ENCODE measurements at regions not wholly inside any gene's neighbourhood (a gene's known extent, or its start where the extent isn't known, plus 50 kb on each side); places are given as distances from the start of the nearest gene placed in this dataset.

DNA sequence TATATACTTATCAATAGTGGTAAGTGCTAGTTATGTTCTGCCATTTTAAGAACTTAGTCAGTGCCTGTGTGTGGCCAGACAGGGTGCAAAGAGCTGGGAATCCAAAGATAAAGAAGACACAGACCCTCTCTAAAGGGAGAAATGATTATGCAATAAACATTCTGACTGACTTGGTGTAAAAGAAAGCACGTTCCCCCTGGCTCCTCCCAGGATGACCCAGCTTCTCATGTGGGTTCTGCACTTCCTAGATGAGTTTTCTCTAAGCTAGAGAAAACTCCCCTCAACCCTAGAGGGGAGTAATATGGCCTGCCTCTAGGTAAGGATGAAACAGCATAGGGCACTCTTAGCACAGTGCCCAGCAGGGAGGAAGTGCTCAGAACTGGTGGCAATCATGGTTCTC, 231.2 kb downstream of the VRK1 start:
- no peak overlapping the region for H3K27ac ChIP-seq
- TF ChIP-seq CTCF (conservative IDR thresholded peaks at IDR 0.05) = no peak

GRCh38 chr14:97029800-97030199, 232.6 kb downstream of the VRK1 start:
- H3K27ac ChIP-seq = no peak overlapping the region
- no peak for TF ChIP-seq CTCF (conservative IDR thresholded peaks at IDR 0.05)

DNA sequence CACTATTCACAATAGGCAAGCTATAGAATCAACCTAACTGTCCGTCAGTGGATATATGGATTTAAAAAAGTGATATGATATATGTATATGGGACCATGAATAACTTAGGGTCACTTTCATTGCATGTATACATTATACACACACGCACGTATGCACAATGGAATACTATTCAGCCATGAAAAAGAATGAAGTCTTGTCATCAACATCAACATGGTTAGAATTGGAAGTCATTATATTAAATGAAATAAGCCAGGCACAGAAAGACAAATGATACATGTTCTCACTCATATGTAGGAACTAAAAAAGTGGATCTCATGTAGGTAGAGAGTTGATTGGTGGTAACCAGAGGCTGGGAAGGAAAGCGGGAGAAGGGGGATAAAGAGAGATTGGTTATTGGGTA, 234.3 kb downstream of the VRK1 start:
- TF ChIP-seq CTCF (conservative IDR thresholded peaks at IDR 0.05) = no peak
- no peak overlapping the region for H3K27ac ChIP-seq

DNA sequence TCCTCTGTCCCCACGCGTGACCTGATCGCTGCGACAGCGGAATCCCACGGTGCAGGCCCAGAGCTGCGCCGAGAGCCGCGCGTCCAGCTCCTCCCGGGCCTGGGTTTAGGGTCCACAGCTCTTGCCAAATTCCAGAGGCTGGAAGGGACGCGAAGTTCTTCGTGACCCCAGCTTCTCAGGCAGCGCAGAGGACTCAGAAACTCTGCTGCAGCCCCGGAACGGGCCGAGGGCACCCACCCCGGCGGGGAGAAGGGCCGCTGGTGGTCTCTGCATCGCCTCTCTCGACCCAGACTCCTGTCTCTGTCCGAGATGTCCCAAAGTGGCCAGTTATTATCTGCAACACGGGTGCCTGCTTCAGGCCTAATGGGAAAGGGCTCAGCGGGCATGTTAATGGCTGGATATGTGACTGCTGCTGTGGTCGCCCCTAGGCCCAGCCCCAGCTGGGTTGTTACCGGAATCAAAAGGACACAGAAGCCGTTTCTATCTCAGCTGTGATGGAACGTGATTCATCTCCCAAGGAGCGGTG, 236.4 kb downstream of the VRK1 start:
- TF ChIP-seq CTCF (conservative IDR thresholded peaks at IDR 0.05) = no peak

GRCh38 chr14:97036086-97036852, 239.1 kb downstream of the VRK1 start:
- no peak overlapping the region for H3K27ac ChIP-seq
- no peak for TF ChIP-seq CTCF (conservative IDR thresholded peaks at IDR 0.05)

More for the DNA sequence above, 236.4 kb downstream of the VRK1 start:
- H3K27ac ChIP-seq = no peak overlapping the region

DNA sequence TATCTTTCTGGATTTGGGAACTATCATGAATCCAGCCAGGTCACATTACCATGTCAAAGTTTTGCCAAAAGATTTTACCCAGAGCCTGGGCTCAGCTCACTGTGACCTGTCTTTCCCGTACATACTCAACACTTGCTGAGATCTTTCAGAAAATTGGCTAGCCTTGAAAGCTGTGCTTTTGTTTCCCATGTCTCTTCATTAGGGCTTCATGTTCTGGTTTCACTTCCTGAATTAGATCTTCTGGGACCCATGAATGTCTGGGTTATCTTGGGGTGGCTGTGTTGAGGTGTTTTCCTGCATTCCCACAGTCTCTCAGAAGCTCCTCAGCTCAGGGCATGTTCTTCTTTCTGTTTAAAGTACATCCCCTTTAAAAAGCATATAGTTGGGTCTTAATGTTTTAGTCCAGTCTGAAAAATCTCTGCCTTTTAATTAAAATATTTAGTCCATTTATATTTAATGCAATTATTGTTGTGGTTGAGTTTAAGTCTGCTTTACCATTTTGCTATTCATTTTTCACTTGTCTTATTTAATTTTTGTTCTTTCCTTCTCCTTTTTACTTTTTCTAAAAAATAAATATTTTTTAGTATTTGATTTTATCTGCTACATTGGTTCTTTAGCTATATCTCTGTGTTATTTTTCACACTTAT, 242.7 kb downstream of the VRK1 start:
- no peak overlapping the region for H3K27ac ChIP-seq
- no peak for TF ChIP-seq CTCF (conservative IDR thresholded peaks at IDR 0.05)

DNA sequence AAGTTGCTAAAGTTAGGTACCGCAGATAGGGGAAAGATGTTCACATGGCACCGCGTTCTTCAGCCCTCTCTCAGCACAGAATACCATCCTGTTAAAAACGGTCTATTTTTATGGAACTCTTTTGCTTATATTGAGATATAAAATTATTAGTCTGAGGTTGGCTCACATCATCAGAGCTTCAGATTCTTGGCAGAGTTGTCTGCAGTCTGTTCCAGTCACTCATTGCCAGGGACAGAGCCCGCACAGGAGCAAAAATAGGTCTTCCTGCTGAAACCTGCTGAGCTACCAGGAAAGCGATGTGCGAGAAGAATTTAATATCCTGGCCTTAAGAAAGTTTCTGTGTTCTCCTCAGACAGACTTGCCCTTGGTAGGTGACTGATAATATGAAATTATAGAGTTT, 249.8 kb downstream of the VRK1 start:
- no peak overlapping the region for H3K27ac ChIP-seq
- no peak for TF ChIP-seq CTCF (conservative IDR thresholded peaks at IDR 0.05)
